Activated T-cell treated with anti-CD3 and anti-CD28 coated beads, Interleukin-2, amount 50 U/mL, for 72 hours (primary cell): ENCODE measurements at regions not wholly inside any gene's neighbourhood (a gene's known extent, or its start where the extent isn't known, plus 50 kb on each side); places are given as distances from the start of the nearest gene placed in this dataset.

Experiments
- ATAC-seq, 2 donors: fragments of 150-1000 bp; cut with Tn5 transposase; replicated peaks in 1 of 2; 2 replicates each; pipeline ENCODE4 v1.10.0; 2021; ENCODE audit warnings: moderate library complexity in 2 of 2, mild to moderate bottlenecking in 1 of 2
- DNase-seq, 2 donors: peaks; one replicate each; pipeline ENCODE4 v3.0.0; 2021 to 2022; ENCODE audit warnings: mixed read lengths in 1 of 2
- H3K27ac Mint-ChIP-seq: one replicate; pipeline ENCODE4 v1.8.0; 2022; ENCODE audit warnings: mild to moderate bottlenecking, moderate library complexity, mixed read lengths
- H3K27me3 Mint-ChIP-seq: one replicate; pipeline ENCODE4 v1.8.0; 2022; ENCODE audit warnings: low read depth, mixed read lengths
- H3K36me3 Mint-ChIP-seq, 2 donors: one replicate each; pipeline ENCODE4 v1.8.0; 2022; ENCODE audit warnings: mixed read lengths in 2 of 2, mild to moderate bottlenecking in 1 of 2; ENCODE audit not compliant: insufficient read depth in 2 of 2
- H3K4me1 Mint-ChIP-seq: one replicate; pipeline ENCODE4 v1.8.0; 2022; ENCODE audit warnings: low read depth, mixed read lengths
- H3K4me3 Mint-ChIP-seq, 2 donors: one replicate each; pipeline ENCODE4 v1.8.0; 2022; ENCODE audit warnings: mild to moderate bottlenecking in 2 of 2, mixed read lengths in 2 of 2, moderate library complexity in 2 of 2
- H3K9me3 Mint-ChIP-seq, 2 donors: one replicate each; pipeline ENCODE4 v1.8.0; 2022; ENCODE audit warnings: mixed read lengths in 2 of 2

GRCh38 chr11:71125150-71125549, 127.2 kb downstream of the SHANK2 start:
- ATAC-seq (no peak), DNase-seq (no peak)
- H3K36me3 Mint-ChIP-seq: peaks cover 0 to 3% of the 10 kb centered on the region in 2 donors
- H3K4me3 Mint-ChIP-seq: no peak overlapping the region
- H3K27ac Mint-ChIP-seq: no peak overlapping the region
- no peaks in the 10 kb centered on the region for H3K27me3 Mint-ChIP-seq
- no peaks in the 10 kb centered on the region for H3K4me1 Mint-ChIP-seq
- peaks cover 4 to 5% of the 10 kb centered on the region in 2 donors for H3K9me3 Mint-ChIP-seq

GRCh38 chr11:71124127-71124526, 128.2 kb downstream of the SHANK2 start:
- H3K36me3 Mint-ChIP-seq: peaks cover 0 to 3% of the 10 kb centered on the region in 2 donors
- no peaks in the 10 kb centered on the region for H3K4me1 Mint-ChIP-seq
- ATAC-seq (no peak), DNase-seq (no peak)
- no peak overlapping the region for H3K27ac Mint-ChIP-seq
- H3K27me3 Mint-ChIP-seq: no peaks in the 10 kb centered on the region
- H3K4me3 Mint-ChIP-seq: no peak overlapping the region
- peaks cover 4 to 5% of the 10 kb centered on the region in 2 donors for H3K9me3 Mint-ChIP-seq

- ATAC-seq: no peak
- Mint-ChIP-seq H3K27me3 (no peaks in the 10 kb centered on the region), H3K4me1 (no peaks in the 10 kb centered on the region), H3K27ac (no peak overlapping the region), H3K4me3 (no peak overlapping the region), H3K9me3 (peaks cover 4 to 6% of the 10 kb centered on the region in 2 donors), H3K36me3 (peaks cover 0 to 3% of the 10 kb centered on the region in 2 donors)
- DNase-seq: no peak
Measured at GRCh38 chr11:71120471-71120896, 131.9 kb downstream of the SHANK2 start.

GRCh38 chr11:71119656-71120269, 132.6 kb downstream of the SHANK2 start:
- DNase-seq (no peak), ATAC-seq (no peak)
- Mint-ChIP-seq H3K4me3 (no peak overlapping the region), H3K9me3 (peaks cover 4 to 6% of the 10 kb centered on the region in 2 donors), H3K4me1 (no peaks in the 10 kb centered on the region), H3K27me3 (no peaks in the 10 kb centered on the region), H3K27ac (no peak overlapping the region), H3K36me3 (peaks cover 0 to 3% of the 10 kb centered on the region in 2 donors)

GRCh38 chr11:71118671-71119250, 133.6 kb downstream of the SHANK2 start:
- no peak overlapping the region for H3K4me3 Mint-ChIP-seq
- ATAC-seq: no peak
- H3K27ac Mint-ChIP-seq: no peak overlapping the region
- no peaks in the 10 kb centered on the region for H3K27me3 Mint-ChIP-seq
- DNase-seq: no peak
- H3K4me1 Mint-ChIP-seq: no peaks in the 10 kb centered on the region
- H3K9me3 Mint-ChIP-seq: peaks cover 0 to 2% of the 10 kb centered on the region in 2 donors
- no peaks in the 10 kb centered on the region for H3K36me3 Mint-ChIP-seq

GRCh38 chr11:71117311-71117710, 135.1 kb downstream of the SHANK2 start:
- H3K27ac Mint-ChIP-seq: no peak overlapping the region
- no peak for DNase-seq
- ATAC-seq: no peak
- no peak overlapping the region for H3K4me3 Mint-ChIP-seq
- H3K27me3 Mint-ChIP-seq: no peaks in the 10 kb centered on the region
- no peaks in the 10 kb centered on the region for H3K36me3 Mint-ChIP-seq
- H3K9me3 Mint-ChIP-seq: peaks cover 0 to 1% of the 10 kb centered on the region in 2 donors
- H3K4me1 Mint-ChIP-seq: no peaks in the 10 kb centered on the region

- ATAC-seq (no peak), DNase-seq (no peak)
- Mint-ChIP-seq H3K36me3 (no peaks in the 10 kb centered on the region), H3K27me3 (no peaks in the 10 kb centered on the region), H3K27ac (no peak overlapping the region), H3K9me3 (peaks cover 0 to 1% of the 10 kb centered on the region in 2 donors), H3K4me1 (no peaks in the 10 kb centered on the region), H3K4me3 (no peak overlapping the region)
Measured at GRCh38 chr11:71116693-71117040, 135.7 kb downstream of the SHANK2 start.

GRCh38 chr11:71115770-71116692, 136.3 kb downstream of the SHANK2 start:
- H3K36me3 Mint-ChIP-seq: no peaks in the 10 kb centered on the region
- no peak for DNase-seq

GRCh38 chr11:71114124-71114851, 138.1 kb downstream of the SHANK2 start:
- no peak overlapping the region for H3K4me3 Mint-ChIP-seq
- no peaks in the 10 kb centered on the region for H3K36me3 Mint-ChIP-seq
- ATAC-seq (no peak), DNase-seq (no peak)
- peaks cover 0 to 1% of the 10 kb centered on the region in 2 donors for H3K9me3 Mint-ChIP-seq
- no peak overlapping the region for H3K27ac Mint-ChIP-seq
- H3K4me1 Mint-ChIP-seq: no peaks in the 10 kb centered on the region
- no peaks in the 10 kb centered on the region for H3K27me3 Mint-ChIP-seq

More at GRCh38 chr11:71115770-71116692, 136.3 kb downstream of the SHANK2 start:
- ATAC-seq: no peak
- H3K4me3 Mint-ChIP-seq: no peak overlapping the region
- H3K27ac Mint-ChIP-seq: no peak overlapping the region
- H3K9me3 Mint-ChIP-seq: peaks cover 0 to 1% of the 10 kb centered on the region in 2 donors
- no peaks in the 10 kb centered on the region for H3K27me3 Mint-ChIP-seq
- H3K4me1 Mint-ChIP-seq: no peaks in the 10 kb centered on the region

- Mint-ChIP-seq H3K4me3 (no peak overlapping the region), H3K4me1 (no peaks in the 10 kb centered on the region), H3K27ac (no peak overlapping the region), H3K27me3 (no peaks in the 10 kb centered on the region), H3K9me3 (peaks cover 0 to 1% of the 10 kb centered on the region in 2 donors), H3K36me3 (no peaks in the 10 kb centered on the region)
- DNase-seq: no peak
- ATAC-seq: no peak
Measured at GRCh38 chr11:71112990-71113389, 139.4 kb downstream of the SHANK2 start.

- Mint-ChIP-seq H3K4me3 (no peak overlapping the region), H3K36me3 (no peaks in the 10 kb centered on the region), H3K27ac (no peak overlapping the region), H3K4me1 (no peaks in the 10 kb centered on the region), H3K9me3 (peaks cover 0 to 1% of the 10 kb centered on the region in 2 donors), H3K27me3 (no peaks in the 10 kb centered on the region)
- ATAC-seq (no peak), DNase-seq (no peak)
Measured at GRCh38 chr11:71112454-71112853, 139.9 kb downstream of the SHANK2 start.

GRCh38 chr11:71109586-71109985, 142.8 kb downstream of the SHANK2 start:
- Mint-ChIP-seq H3K4me3 (no peak overlapping the region), H3K36me3 (no peaks in the 10 kb centered on the region), H3K4me1 (no peaks in the 10 kb centered on the region), H3K27me3 (no peaks in the 10 kb centered on the region), H3K9me3 (no peaks in the 10 kb centered on the region), H3K27ac (no peak overlapping the region)
- no peak for ATAC-seq
- DNase-seq: no peak

GRCh38 chr11:71109186-71109585, 143.2 kb downstream of the SHANK2 start:
- Mint-ChIP-seq H3K27me3 (no peaks in the 10 kb centered on the region), H3K36me3 (no peaks in the 10 kb centered on the region), H3K4me1 (no peaks in the 10 kb centered on the region), H3K4me3 (no peak overlapping the region), H3K27ac (no peak overlapping the region), H3K9me3 (no peaks in the 10 kb centered on the region)
- DNase-seq (no peak), ATAC-seq (no peak)
